Astrocyte (in vitro differentiated cells and primary cell): ENCODE measurements at regions not wholly inside any gene's neighbourhood (a gene's known extent, or its start where the extent isn't known, plus 50 kb on each side); places are given as distances from the start of the nearest gene placed in this dataset.

Source experiments
- DNase-seq: peaks from one replicate; pipeline ENCODE4 v3.0.0-alpha.2; 2010; ENCODE audit warnings: low read depth
- FAIRE-seq: peaks from 2 replicates; lab custom pipeline; 2011; peaks lifted over from hg19 to GRCh38; lab: Jason Lieb, UNC
- H2AFZ ChIP-seq: 2 replicates; pipeline ENCODE4 v1.6.0; 2012; ENCODE audit warnings: low read depth, low read length, inconsistent platforms
- H3K27ac ChIP-seq: 2 replicates; pipeline ENCODE4 v1.5.1; 2011; ENCODE audit warnings: low read depth, low read length, inconsistent platforms
- H3K27me3 ChIP-seq: 2 replicates; pipeline ENCODE4 v1.6.0; 2011; ENCODE audit warnings: low read length, inconsistent platforms; ENCODE audit not compliant: insufficient read depth
- H3K36me3 ChIP-seq: 2 replicates; pipeline ENCODE4 v1.5.1; 2011; ENCODE audit warnings: low read length, inconsistent platforms; ENCODE audit not compliant: insufficient read depth
- H3K4me1 ChIP-seq: 2 replicates; pipeline ENCODE4 v1.5.1; 2011; ENCODE audit warnings: low read length, inconsistent platforms; ENCODE audit not compliant: insufficient read depth
- H3K4me2 ChIP-seq: 2 replicates; pipeline ENCODE4 v1.6.0; 2012; ENCODE audit warnings: low read length, inconsistent platforms
- H3K4me3 ChIP-seq: 2 replicates; pipeline ENCODE4 v1.5.1; 2011; ENCODE audit warnings: low read depth, mild to moderate bottlenecking, low read length, inconsistent platforms; ENCODE audit not compliant: insufficient read depth
- H3K79me2 ChIP-seq: 2 replicates; pipeline ENCODE4 v1.6.0; 2012; ENCODE audit warnings: mild to moderate bottlenecking, low read length, inconsistent platforms; ENCODE audit not compliant: insufficient read depth
- H3K9ac ChIP-seq: 2 replicates; pipeline ENCODE4 v1.6.0; 2012; ENCODE audit warnings: mild to moderate bottlenecking, low read length, inconsistent platforms
- H3K9me3 ChIP-seq: 2 replicates; pipeline ENCODE4 v1.5.1; 2012; ENCODE audit warnings: low read depth, mild to moderate bottlenecking, low read length, inconsistent platforms; ENCODE audit not compliant: insufficient read depth
- H4K20me1 ChIP-seq: 2 replicates; pipeline ENCODE4 v1.6.0; 2012; ENCODE audit warnings: low read length, inconsistent platforms; ENCODE audit not compliant: insufficient read depth
- H3K27ac Mint-ChIP-seq: one replicate; pipeline ENCODE4 v1.8.0; 2021; ENCODE audit warnings: mild to moderate bottlenecking, mixed read lengths; ENCODE audit not compliant: unreplicated experiment
- H3K27me3 Mint-ChIP-seq: one replicate; pipeline ENCODE4 v1.8.0; 2021; ENCODE audit warnings: low read depth, mixed read lengths; ENCODE audit not compliant: unreplicated experiment
- H3K36me3 Mint-ChIP-seq: one replicate; pipeline ENCODE4 v1.8.0; 2021; ENCODE audit warnings: low read depth, mixed read lengths; ENCODE audit not compliant: unreplicated experiment
- H3K4me1 Mint-ChIP-seq: one replicate; pipeline ENCODE4 v1.8.0; 2021; ENCODE audit warnings: low read depth, mixed read lengths; ENCODE audit not compliant: unreplicated experiment
- H3K4me3 Mint-ChIP-seq: one replicate; pipeline ENCODE4 v1.8.0; 2021; ENCODE audit warnings: mild to moderate bottlenecking, moderate library complexity, mixed read lengths; ENCODE audit not compliant: unreplicated experiment
- H3K9me3 Mint-ChIP-seq: one replicate; pipeline ENCODE4 v1.8.0; 2021; ENCODE audit warnings: mild to moderate bottlenecking, mixed read lengths; ENCODE audit not compliant: unreplicated experiment
- CTCF ChIP-seq: IDR thresholded peaks from 2 replicates; pipeline ENCODE4 v1.5.1; 2011; ENCODE audit warnings: low read depth, mild to moderate bottlenecking, inconsistent platforms, low read length, moderate library complexity; ENCODE audit not compliant: insufficient read depth
- EZH2 ChIP-seq: IDR thresholded peaks from 2 replicates; pipeline ENCODE4 v1.6.1; 2012; ENCODE audit warnings: mild to moderate bottlenecking, low read length, inconsistent platforms; ENCODE audit not compliant: insufficient read depth

GRCh38 chr1:81437213-81437612, 363.5 kb upstream of the ADGRL2 start:
- no peak overlapping the region for H3K9ac ChIP-seq
- DNase-seq (no peak), FAIRE-seq (no peak)
- no peak overlapping the region for H3K27ac ChIP-seq
- peaks cover 8% of the 10 kb centered on the region for H3K4me1 Mint-ChIP-seq
- H3K4me3 ChIP-seq, result no peak overlapping the region
- H3K36me3 Mint-ChIP-seq, result no peaks in the 10 kb centered on the region
- no peak overlapping the region for H3K27ac Mint-ChIP-seq
- H3K4me3 Mint-ChIP-seq, result no peak overlapping the region
- H3K4me1 ChIP-seq, result no peaks in the 10 kb centered on the region
- no peaks in the 10 kb centered on the region for H3K27me3 ChIP-seq
- H3K9me3 Mint-ChIP-seq, result no peaks in the 10 kb centered on the region
- H4K20me1 ChIP-seq, result no peaks in the 10 kb centered on the region
- TF ChIP-seq EZH2 (no peak), CTCF (no peak)
- H3K4me2 ChIP-seq, result no peak overlapping the region
- no peaks in the 10 kb centered on the region for H3K79me2 ChIP-seq
- no peaks in the 10 kb centered on the region for H3K27me3 Mint-ChIP-seq
- H3K9me3 ChIP-seq, result no peaks in the 10 kb centered on the region
- no peak overlapping the region for H2AFZ ChIP-seq
- H3K36me3 ChIP-seq, result no peaks in the 10 kb centered on the region

DNA sequence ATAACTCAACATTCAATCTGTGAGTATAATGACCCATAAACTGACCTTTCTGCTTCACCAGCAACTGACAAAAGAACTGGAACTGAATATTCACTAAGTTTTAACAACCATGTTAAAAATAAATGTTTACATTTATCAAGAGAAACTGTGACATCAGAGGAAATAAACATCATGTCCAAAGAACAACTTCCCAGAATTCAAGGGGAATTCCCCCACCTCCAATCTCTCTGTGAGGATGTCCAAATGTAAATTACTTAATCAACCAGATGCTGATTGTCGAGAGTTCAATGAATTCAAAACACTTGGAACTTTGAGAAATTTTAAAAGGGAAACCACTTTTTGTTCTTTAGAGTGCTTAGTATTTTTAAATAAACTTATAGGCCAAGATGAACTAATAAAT, 365.6 kb upstream of the ADGRL2 start:
- Histone ChIP-seq H3K9me3 (no peaks in the 10 kb centered on the region), H3K27ac (no peak overlapping the region), H2AFZ (no peak overlapping the region), H3K79me2 (no peaks in the 10 kb centered on the region), H3K9ac (no peak overlapping the region), H3K4me2 (no peak overlapping the region), H3K27me3 (no peaks in the 10 kb centered on the region), H3K4me3 (no peak overlapping the region), H3K36me3 (no peaks in the 10 kb centered on the region), H3K4me1 (no peaks in the 10 kb centered on the region), H4K20me1 (no peaks in the 10 kb centered on the region)
- H3K4me1 Mint-ChIP-seq, result peaks cover 20% of the 10 kb centered on the region
- H3K36me3 Mint-ChIP-seq, result no peaks in the 10 kb centered on the region
- H3K4me3 Mint-ChIP-seq, result no peak overlapping the region
- no peaks in the 10 kb centered on the region for H3K27me3 Mint-ChIP-seq
- FAIRE-seq, result no peak
- H3K9me3 Mint-ChIP-seq, result no peaks in the 10 kb centered on the region
- no peak overlapping the region for H3K27ac Mint-ChIP-seq
- no peak for DNase-seq
- no peak for TF ChIP-seq EZH2
- no peak for TF ChIP-seq CTCF

- no peak overlapping the region for H2AFZ ChIP-seq
- no peaks in the 10 kb centered on the region for H3K4me1 ChIP-seq
- FAIRE-seq (no peak), DNase-seq (no peak)
- Mint-ChIP-seq H3K27ac (no peak overlapping the region), H3K36me3 (no peaks in the 10 kb centered on the region), H3K9me3 (no peaks in the 10 kb centered on the region), H3K27me3 (no peaks in the 10 kb centered on the region), H3K4me3 (no peak overlapping the region), H3K4me1 (peaks cover 28% of the 10 kb centered on the region)
- TF ChIP-seq CTCF (no peak), EZH2 (no peak)
- H3K36me3 ChIP-seq, result no peaks in the 10 kb centered on the region
- H3K27me3 ChIP-seq, result no peaks in the 10 kb centered on the region
- H3K79me2 ChIP-seq, result no peaks in the 10 kb centered on the region
- no peaks in the 10 kb centered on the region for H4K20me1 ChIP-seq
- no peak overlapping the region for H3K4me2 ChIP-seq
- H3K27ac ChIP-seq, result no peak overlapping the region
- H3K9me3 ChIP-seq, result no peaks in the 10 kb centered on the region
- H3K4me3 ChIP-seq, result no peak overlapping the region
- H3K9ac ChIP-seq, result no peak overlapping the region
These were observed 367.1 kb upstream of the ADGRL2 start for GRCh38 chr1:81433676-81434075.
